Activated naive CD4-positive, alpha-beta T cell treated with Interleukin-2 at 50 U/mL for 16 hours (primary cell): ENCODE measurements at regions not wholly inside any gene's neighbourhood (a gene's known extent, or its start where the extent isn't known, plus 50 kb on each side); places are given as distances from the start of the nearest gene placed in this dataset.

ENCODE experiments used
- DNase-seq: peaks from one replicate; pipeline ENCODE4 v3.0.0-alpha.2; 2020

- DNase-seq, result no peak
These were observed 301.5 kb upstream of the MGAT5 start for GRCh38 chr2:133952420-133952819.

- DNase-seq, result no peak
These were observed 301.0 kb upstream of the MGAT5 start for GRCh38 chr2:133952896-133953295.

- DNase-seq, result no peak
These were observed 300.3 kb upstream of the MGAT5 start for GRCh38 chr2:133953524-133953923.

DNA sequence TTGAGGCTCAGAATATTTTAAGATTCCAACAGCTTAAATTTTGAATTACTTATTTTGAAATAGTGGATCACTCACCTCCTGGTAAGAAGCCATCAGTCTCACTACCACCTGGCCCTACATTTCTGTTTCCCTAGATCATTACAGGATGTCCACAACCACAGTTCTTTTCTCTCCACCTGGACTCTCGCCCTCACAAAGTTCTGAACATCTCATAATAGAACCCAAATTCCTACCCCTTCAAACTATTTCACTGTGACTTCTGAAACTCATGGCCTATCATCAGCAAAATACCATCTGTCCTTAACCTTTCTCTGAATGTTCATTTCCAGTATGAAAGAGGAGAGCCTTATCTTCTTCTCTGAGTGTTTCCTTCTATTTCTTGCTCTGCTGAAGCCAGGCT lies 299.2 kb upstream of the MGAT5 start:
- no peak for DNase-seq

GRCh38 chr2:133955169-133955568 lies 298.7 kb upstream of the MGAT5 start:
- no peak for DNase-seq

DNA sequence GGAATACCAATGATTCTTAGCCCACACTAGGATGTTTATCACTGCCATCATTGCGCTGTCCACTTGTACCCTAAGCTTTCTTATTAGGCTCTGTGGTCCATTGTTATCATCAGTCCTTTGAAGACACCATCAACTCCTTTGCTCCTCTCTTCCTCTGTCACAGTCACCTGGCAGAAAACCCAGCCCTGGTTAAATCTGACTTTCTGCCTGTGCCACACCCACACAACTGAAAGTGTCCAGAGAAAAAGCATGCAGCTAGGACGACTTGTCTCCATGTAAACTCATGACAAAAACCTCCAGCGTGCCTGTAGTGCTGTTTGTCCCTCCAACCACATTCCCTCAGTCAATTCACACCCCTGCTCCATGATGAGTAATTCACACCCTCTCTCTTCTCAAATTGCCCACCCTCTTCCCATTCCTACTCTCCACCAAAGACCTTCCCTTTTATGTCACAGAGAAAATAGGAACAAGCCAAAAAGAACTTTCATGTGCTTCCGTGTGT lies 297.4 kb upstream of the MGAT5 start:
- no peak for DNase-seq

GRCh38 chr2:133957724-133958480 lies 296.0 kb upstream of the MGAT5 start:
- DNase-seq, result no peak

DNA sequence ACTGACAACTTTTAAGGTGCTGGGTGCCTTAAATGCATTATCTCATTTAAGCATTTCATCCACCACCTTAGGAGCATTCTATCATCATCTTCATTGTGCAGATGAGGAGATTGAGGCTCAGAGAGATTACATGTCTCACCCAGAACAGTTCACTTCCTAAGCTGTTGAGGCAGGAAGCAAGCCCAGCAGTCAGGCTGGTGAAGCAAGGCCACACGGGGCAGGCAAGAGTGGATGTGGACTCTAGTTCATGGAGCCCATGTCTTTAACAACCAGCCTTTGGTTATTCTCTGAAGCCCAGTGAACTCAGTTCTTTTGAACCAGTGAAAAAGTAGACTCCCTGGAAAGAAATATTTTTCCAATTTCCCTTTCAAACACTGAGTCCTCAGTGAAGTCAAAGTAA lies 294.8 kb upstream of the MGAT5 start:
- DNase-seq, result no peak

GRCh38 chr2:133966720-133967304 lies 287.1 kb upstream of the MGAT5 start:
- DNase-seq, result no peak

DNA sequence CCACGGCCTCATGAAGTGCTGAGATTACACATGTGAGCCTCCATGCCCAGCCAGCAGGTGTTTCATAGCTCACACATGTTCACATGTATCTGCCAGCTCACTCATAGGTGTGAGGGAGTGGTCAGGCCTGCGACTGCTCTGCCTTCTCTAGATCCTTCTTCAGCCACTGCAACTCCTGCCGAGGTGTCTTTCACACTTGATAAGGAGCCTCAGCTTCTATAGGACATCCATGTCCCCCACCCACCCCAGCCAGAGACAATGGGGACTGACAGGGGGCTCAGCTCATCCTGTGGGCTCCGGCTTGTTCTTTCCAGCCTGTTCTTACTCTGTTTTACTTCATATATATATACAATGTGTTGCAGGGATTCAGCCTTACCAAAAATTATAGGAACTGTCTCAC lies 286.5 kb upstream of the MGAT5 start:
- DNase-seq, result no peak

DNA sequence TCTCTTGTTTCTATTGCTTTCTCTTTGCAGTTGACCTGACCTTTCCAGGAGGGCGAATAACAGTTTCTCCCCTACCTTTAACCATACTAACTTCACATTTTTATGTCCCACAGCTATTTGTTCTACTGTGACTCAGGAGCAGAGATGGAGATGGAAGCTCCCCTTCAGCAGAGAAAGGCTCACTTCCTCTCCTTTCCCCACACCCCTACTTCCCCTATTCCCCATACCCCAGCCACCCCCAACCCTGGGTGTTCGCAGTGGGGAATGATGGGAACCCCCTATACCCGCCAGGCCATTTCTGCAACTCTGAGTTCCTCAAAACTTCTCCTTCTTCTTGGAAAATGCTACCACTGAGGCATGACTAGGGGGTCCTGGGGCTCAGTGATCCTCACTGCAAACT lies 285.4 kb upstream of the MGAT5 start:
- no peak for DNase-seq

DNA sequence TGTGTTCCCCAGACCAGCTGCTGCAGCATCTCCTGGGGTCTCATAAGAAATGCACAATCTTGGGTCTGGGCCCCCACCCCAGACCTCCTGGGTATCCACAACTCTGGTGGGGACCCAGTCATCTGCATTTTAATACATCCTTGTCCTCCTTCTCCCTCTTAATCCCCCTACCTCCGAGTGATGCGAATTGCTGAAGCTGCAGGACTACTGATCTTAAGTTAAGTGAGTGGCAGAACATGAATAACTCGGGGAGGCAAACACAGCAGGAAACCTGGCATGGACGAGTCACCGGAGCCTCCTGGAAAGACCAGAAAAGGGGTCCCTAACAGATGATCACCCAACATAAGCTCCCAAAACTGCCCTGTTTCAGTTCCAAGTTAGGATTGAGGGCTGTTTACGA lies 283.2 kb upstream of the MGAT5 start:
- no peak for DNase-seq

DNA sequence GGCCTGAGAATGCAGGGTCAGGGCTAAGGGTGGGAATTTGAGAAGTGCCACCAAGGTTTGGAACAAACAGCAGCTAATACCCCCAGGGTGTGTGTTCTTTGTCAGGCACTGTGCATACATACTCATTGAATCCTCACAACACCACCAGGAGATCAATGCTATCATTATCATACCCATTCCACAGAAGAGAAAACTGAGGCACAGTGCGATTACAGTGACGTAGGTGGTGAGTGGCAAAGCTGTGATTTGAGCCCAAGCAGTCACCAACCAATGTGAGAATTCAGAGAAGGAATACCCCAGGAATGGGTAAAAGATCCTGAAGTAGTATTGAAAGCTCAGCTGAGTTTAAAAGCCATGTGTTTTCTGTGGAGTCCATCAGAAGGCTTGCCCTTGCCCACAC lies 281.6 kb upstream of the MGAT5 start:
- DNase-seq, result no peak

- DNase-seq, result no peak
These were observed 281.1 kb upstream of the MGAT5 start for GRCh38 chr2:133972786-133973185.

- DNase-seq, result no peak
These were observed 279.5 kb upstream of the MGAT5 start for GRCh38 chr2:133974353-133974752.

DNA sequence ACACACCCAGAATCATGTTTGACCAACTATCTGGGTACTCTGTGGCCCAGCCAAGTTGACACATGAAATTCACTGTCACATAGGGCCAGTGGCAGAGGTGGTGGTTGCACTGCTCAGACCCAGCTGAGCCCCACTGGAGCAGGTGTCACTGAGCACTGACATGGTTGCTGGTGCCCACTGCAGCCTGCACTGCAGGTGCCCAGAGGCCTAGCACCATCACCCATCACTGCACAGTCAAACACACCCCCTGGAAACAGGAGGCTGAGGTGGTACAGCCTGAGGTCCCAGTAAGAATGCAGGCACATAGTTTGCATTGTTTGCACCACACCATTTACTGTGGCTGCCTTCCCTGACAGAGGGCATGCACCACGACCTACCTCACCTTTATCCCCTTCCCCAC lies 278.7 kb upstream of the MGAT5 start:
- DNase-seq, result no peak

DNA sequence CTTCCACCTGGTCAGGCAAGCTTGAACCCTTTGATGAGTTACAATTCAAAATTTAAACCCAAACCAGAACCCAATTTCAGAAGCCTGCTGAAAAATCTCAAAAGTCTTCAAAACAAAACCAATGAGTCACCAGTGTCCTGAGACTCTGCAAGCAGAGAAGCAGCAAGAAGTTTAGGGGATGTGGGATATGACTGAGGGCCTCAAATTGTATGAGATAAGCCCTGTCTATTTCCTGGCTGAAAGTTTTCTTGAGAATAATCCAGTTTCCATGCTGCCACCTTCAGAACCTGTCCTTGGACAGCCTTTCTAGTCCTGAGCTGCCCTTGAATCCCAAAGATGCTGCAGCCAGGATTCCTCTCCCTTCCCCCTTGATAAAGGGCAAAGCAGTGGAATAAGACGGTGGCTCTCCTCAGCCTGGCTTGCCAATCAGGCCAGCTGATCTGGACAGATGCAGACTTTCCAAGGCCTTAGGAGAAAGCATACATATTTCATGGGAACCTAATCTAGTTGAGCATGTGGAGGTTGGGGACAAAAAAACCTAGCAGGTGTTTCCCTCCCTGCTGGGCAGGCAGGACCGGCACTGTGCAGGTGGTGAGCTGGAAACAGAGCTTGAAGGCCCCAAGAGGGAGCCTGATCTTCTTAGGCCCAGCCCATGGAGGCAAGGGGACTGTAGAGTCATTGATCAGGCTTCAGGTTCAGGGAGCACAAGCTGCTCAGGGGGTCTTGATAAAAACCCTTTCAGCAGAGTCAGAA lies 278.0 kb upstream of the MGAT5 start:
- DNase-seq, result no peak

DNA sequence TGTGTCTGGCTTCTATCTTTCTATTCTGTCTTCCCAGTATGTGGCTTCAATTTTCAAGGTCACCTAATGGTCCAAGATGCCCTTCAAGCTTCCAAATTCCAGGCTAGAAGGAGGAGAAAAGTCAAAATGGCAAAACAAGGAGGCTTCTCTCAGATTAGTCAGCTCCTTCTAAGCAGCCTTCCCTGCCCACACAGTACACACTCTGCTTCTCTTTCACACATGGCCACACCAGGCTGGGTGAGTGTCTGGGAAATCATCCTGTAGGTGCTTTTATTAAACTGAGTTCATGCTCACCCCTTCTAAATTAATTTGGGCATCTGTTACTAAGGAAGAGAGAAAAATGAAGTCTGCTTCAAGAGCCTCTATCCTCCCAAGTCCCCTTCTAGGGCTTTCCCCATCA lies 277.2 kb upstream of the MGAT5 start:
- no peak for DNase-seq

- no peak for DNase-seq
These were observed 276.5 kb upstream of the MGAT5 start for GRCh38 chr2:133977405-133977804.

- no peak for DNase-seq
These were observed 271.6 kb upstream of the MGAT5 start for GRCh38 chr2:133982256-133982655.

- no peak for DNase-seq
These were observed 268.3 kb upstream of the MGAT5 start for GRCh38 chr2:133985563-133985962.

GRCh38 chr2:133986081-133986837 lies 267.6 kb upstream of the MGAT5 start:
- no peak for DNase-seq
